Neural cell (in vitro differentiated cells): ENCODE measurements at regions not wholly inside any gene's neighbourhood (a gene's known extent, or its start where the extent isn't known, plus 50 kb on each side); places are given as distances from the start of the nearest gene placed in this dataset.

ENCODE experiments used
- H2AFZ ChIP-seq: fragments of 200-600, 300-800 bp; sonication (generic), shearing (Covaris generic); 2 replicates; pipeline ENCODE4 v1.6.0; 2014; ENCODE audit warnings: low read depth, mild to moderate bottlenecking, antibody characterized with exemption, low read length, moderate library complexity
- H3F3A ChIP-seq: fragments of 200-600 bp; shearing (Covaris generic); 2 replicates; pipeline ENCODE4 v1.6.1; 2016; ENCODE audit warnings: mild to moderate bottlenecking, moderate library complexity, mixed read lengths, antibody characterized with exemption, low read length; ENCODE audit not compliant: insufficient read depth, poor library complexity, severe bottlenecking
- H3K27ac ChIP-seq: fragments of 200-600, 300-800 bp; sonication (generic), shearing (Covaris generic); 2 replicates; pipeline ENCODE4 v1.5.1; 2014; ENCODE audit warnings: mild to moderate bottlenecking, low read length, moderate library complexity
- H3K27me3 ChIP-seq: fragments of 300-800, 200-600 bp; sonication (generic), shearing (Covaris generic); 2 replicates; pipeline ENCODE4 v1.6.0; 2014; ENCODE audit warnings: mild to moderate bottlenecking, low read depth, low read length, moderate library complexity; ENCODE audit not compliant: insufficient read depth
- H3K36me3 ChIP-seq: fragments of 300-800, 200-600 bp; sonication (generic), shearing (Covaris generic); 2 replicates; pipeline ENCODE4 v1.5.1; 2014; ENCODE audit warnings: mild to moderate bottlenecking, antibody characterized with exemption, low read length, moderate library complexity; ENCODE audit not compliant: insufficient read depth
- H3K4me2 ChIP-seq: fragments of 300-800, 200-600 bp; sonication (generic), shearing (Covaris generic); 2 replicates; pipeline ENCODE4 v1.6.0; 2014; ENCODE audit warnings: mild to moderate bottlenecking, low read length
- H3K4me3 ChIP-seq: fragments of 300-800, 200-600 bp; sonication (generic), shearing (Covaris generic); 2 replicates; pipeline ENCODE4 v1.5.1; 2014; ENCODE audit warnings: mild to moderate bottlenecking, low read length, moderate library complexity
- H3K79me2 ChIP-seq: fragments of 200-600 bp; shearing (Covaris generic); replicated peaks from 2 replicates; pipeline ENCODE4 v1.6.0; 2014; ENCODE audit warnings: mild to moderate bottlenecking, low read length, moderate library complexity; ENCODE audit not compliant: insufficient read depth
- H3K9ac ChIP-seq: fragments of 300-800, 200-600 bp; sonication (generic), shearing (Covaris generic); 2 replicates; pipeline ENCODE4 v1.6.1; 2016; ENCODE audit warnings: mild to moderate bottlenecking, low read length, mixed read lengths
- H3K9me2 ChIP-seq: fragments of 200-600 bp; shearing (Covaris generic); 2 replicates; pipeline ENCODE4 v1.6.1; 2016; ENCODE audit warnings: mild to moderate bottlenecking, low read length, mixed read lengths; ENCODE audit not compliant: insufficient read depth
- H3K9me3 ChIP-seq: fragments of 200-600, 300-800 bp; sonication (generic), shearing (Covaris generic); 2 replicates; pipeline ENCODE4 v1.6.1; 2016; ENCODE audit warnings: mild to moderate bottlenecking, mixed run types, low read length, moderate library complexity, mixed read lengths
- H4K20me1 ChIP-seq: fragments of 200-600 bp; shearing (Covaris generic); 2 replicates; pipeline ENCODE4 v1.6.1; 2016; ENCODE audit warnings: mild to moderate bottlenecking, mixed run types; ENCODE audit not compliant: insufficient read depth
- EP300 ChIP-seq: fragments of 450-650 bp; conservative IDR thresholded peaks from 2 replicates; pipeline ENCODE4 v1.6.1; 2014; ENCODE audit warnings: antibody characterized with exemption, mild to moderate bottlenecking, moderate library complexity; ENCODE audit not compliant: poor library complexity, severe bottlenecking
- EZH2 ChIP-seq: fragments of 200-600, 300-800 bp; shearing (Covaris generic), sonication (generic); IDR thresholded peaks from 2 replicates; pipeline ENCODE4 v1.6.1; 2014; ENCODE audit warnings: antibody characterized with exemption, low read length, borderline replicate concordance, mild to moderate bottlenecking; ENCODE audit not compliant: insufficient read depth, poor library complexity, severe bottlenecking
- MXI1 ChIP-seq: fragments of 450-650 bp; conservative IDR thresholded peaks from 2 replicates; pipeline ENCODE4 v1.6.1; 2014; ENCODE audit warnings: antibody characterized with exemption, mild to moderate bottlenecking; ENCODE audit not compliant: poor library complexity, severe bottlenecking
- POLR2AphosphoS5 ChIP-seq: IDR thresholded peaks from 2 replicates; pipeline ENCODE4 v1.6.1; 2012
- RAD21 ChIP-seq: fragments of 450-650 bp; conservative IDR thresholded peaks from 2 replicates; pipeline ENCODE4 v1.6.1; 2014; ENCODE audit warnings: antibody characterized with exemption, mild to moderate bottlenecking, moderate library complexity
- SMC3 ChIP-seq: fragments of 450-650 bp; conservative IDR thresholded peaks from 2 replicates; pipeline ENCODE4 v1.6.1; 2014; ENCODE audit warnings: antibody characterized with exemption, mild to moderate bottlenecking, moderate library complexity; ENCODE audit not compliant: poor library complexity
- TAF1 ChIP-seq: IDR thresholded peaks from 2 replicates; pipeline ENCODE4 v1.6.1; 2012; ENCODE audit warnings: low read depth
- TF ChIP-seq, protein P1 (sequence below): IDR thresholded peaks from 2 replicates; pipeline ENCODE4 v1.6.1; 2012; ENCODE audit warnings: borderline replicate concordance
- TF ChIP-seq, protein P2 (sequence below): fragments of 450-650 bp; IDR thresholded peaks from 2 replicates; pipeline ENCODE4 v1.5.1; 2014; ENCODE audit warnings: antibody characterized with exemption, mild to moderate bottlenecking, moderate library complexity; ENCODE audit not compliant: poor library complexity, severe bottlenecking

GRCh38 chr12:13503094-13503835 is 306.7 kb downstream of the EMP1 start:
- Histone ChIP-seq H3K9me3 (no peaks in the 10 kb centered on the region), H3K27me3 (no peaks in the 10 kb centered on the region), H3K27ac (no peak overlapping the region), H4K20me1 (no peaks in the 10 kb centered on the region), H3K36me3 (no peaks in the 10 kb centered on the region), H3F3A (no peaks in the 10 kb centered on the region), H3K9ac (no peak overlapping the region), H3K9me2 (no peaks in the 10 kb centered on the region), H3K4me3 (no peak overlapping the region), H3K4me2 (no peak overlapping the region), H3K79me2 (no peaks in the 10 kb centered on the region), H2AFZ (no peak overlapping the region)
- TF ChIP-seq, protein P1, sequence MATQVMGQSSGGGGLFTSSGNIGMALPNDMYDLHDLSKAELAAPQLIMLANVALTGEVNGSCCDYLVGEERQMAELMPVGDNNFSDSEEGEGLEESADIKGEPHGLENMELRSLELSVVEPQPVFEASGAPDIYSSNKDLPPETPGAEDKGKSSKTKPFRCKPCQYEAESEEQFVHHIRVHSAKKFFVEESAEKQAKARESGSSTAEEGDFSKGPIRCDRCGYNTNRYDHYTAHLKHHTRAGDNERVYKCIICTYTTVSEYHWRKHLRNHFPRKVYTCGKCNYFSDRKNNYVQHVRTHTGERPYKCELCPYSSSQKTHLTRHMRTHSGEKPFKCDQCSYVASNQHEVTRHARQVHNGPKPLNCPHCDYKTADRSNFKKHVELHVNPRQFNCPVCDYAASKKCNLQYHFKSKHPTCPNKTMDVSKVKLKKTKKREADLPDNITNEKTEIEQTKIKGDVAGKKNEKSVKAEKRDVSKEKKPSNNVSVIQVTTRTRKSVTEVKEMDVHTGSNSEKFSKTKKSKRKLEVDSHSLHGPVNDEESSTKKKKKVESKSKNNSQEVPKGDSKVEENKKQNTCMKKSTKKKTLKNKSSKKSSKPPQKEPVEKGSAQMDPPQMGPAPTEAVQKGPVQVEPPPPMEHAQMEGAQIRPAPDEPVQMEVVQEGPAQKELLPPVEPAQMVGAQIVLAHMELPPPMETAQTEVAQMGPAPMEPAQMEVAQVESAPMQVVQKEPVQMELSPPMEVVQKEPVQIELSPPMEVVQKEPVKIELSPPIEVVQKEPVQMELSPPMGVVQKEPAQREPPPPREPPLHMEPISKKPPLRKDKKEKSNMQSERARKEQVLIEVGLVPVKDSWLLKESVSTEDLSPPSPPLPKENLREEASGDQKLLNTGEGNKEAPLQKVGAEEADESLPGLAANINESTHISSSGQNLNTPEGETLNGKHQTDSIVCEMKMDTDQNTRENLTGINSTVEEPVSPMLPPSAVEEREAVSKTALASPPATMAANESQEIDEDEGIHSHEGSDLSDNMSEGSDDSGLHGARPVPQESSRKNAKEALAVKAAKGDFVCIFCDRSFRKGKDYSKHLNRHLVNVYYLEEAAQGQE: no peak
- TF ChIP-seq EZH2: no peak
- no peak for TF ChIP-seq RAD21
- no peak for TF ChIP-seq EP300
- TF ChIP-seq, protein P2, sequence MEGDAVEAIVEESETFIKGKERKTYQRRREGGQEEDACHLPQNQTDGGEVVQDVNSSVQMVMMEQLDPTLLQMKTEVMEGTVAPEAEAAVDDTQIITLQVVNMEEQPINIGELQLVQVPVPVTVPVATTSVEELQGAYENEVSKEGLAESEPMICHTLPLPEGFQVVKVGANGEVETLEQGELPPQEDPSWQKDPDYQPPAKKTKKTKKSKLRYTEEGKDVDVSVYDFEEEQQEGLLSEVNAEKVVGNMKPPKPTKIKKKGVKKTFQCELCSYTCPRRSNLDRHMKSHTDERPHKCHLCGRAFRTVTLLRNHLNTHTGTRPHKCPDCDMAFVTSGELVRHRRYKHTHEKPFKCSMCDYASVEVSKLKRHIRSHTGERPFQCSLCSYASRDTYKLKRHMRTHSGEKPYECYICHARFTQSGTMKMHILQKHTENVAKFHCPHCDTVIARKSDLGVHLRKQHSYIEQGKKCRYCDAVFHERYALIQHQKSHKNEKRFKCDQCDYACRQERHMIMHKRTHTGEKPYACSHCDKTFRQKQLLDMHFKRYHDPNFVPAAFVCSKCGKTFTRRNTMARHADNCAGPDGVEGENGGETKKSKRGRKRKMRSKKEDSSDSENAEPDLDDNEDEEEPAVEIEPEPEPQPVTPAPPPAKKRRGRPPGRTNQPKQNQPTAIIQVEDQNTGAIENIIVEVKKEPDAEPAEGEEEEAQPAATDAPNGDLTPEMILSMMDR: no peak
- TF ChIP-seq SMC3: no peak
- no peak for TF ChIP-seq POLR2AphosphoS5
- no peak for TF ChIP-seq MXI1
- TF ChIP-seq TAF1: no peak

DNA sequence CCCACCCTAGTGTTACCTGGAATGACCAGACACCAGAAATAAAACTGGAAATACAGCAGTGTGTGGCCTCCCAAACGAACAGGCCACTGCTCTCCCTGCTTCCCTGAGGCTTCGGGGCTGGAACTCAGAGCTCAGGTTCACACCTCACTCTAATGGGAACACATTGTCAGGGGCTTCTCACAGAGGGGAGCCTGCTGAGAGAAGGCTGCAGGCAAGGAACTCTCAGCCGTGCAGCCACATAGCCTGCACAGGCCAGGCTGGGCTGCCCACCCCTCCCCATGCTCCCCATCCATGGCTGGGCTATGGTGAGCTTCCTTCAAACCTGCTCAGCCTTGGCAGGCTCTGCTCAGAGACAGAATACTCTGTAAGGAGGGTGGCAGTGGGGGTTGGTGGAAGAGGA is 302.5 kb downstream of the EMP1 start:
- TF ChIP-seq EZH2: no peak
- Histone ChIP-seq H3K36me3 (no peaks in the 10 kb centered on the region), H4K20me1 (no peaks in the 10 kb centered on the region), H3K4me3 (no peak overlapping the region), H3K4me2 (no peak overlapping the region), H3K27ac (no peak overlapping the region), H3K9me3 (no peaks in the 10 kb centered on the region), H3F3A (no peaks in the 10 kb centered on the region), H3K27me3 (no peaks in the 10 kb centered on the region), H3K9me2 (no peaks in the 10 kb centered on the region), H2AFZ (no peak overlapping the region), H3K79me2 (no peaks in the 10 kb centered on the region), H3K9ac (no peak overlapping the region)
